Ammon's horn (tissue), 1 donor: ENCODE measurements at regions not wholly inside any gene's neighbourhood (a gene's known extent, or its start where the extent isn't known, plus 50 kb on each side); places are given as distances from the start of the nearest gene placed in this dataset.

ENCODE experiments used
- DNase-seq: peaks from one replicate; pipeline ENCODE4 v3.0.0-alpha.2; 2016; ENCODE audit warnings: low spot score

- DNase-seq, result no peak
Measured at GRCh38 chr3:3240986-3241385, 61.5 kb upstream of the CRBN start.

GRCh38 chr3:3237979-3238378 is 58.5 kb upstream of the CRBN start:
- no peak for DNase-seq

- no peak for DNase-seq
Measured at GRCh38 chr3:3232251-3232650, 52.8 kb upstream of the CRBN start.
